ENCODE measurements at regions not wholly inside any gene's neighbourhood (a gene's known extent, or its start where the extent isn't known, plus 50 kb on each side); places are given as distances from the start of the nearest gene placed in this dataset.
"Not testable (repeated sequence)": the region's sequence is repeated elsewhere in the genome, so short reads cannot be mapped to it uniquely, and the experiment has no call there.

- DNase-seq (ENCODE audit: low read depth) = no peak
These were observed 104.6 kb downstream of the MED10 start for GRCh38 chr5:6273749-6274148.

GRCh38 chr5:6273090-6273735 lies 105.1 kb downstream of the MED10 start:
- no peak for DNase-seq (ENCODE audit: low read depth)

GRCh38 chr5:6269925-6270324 lies 108.4 kb downstream of the MED10 start:
- no peak for DNase-seq (ENCODE audit: low read depth)

DNA sequence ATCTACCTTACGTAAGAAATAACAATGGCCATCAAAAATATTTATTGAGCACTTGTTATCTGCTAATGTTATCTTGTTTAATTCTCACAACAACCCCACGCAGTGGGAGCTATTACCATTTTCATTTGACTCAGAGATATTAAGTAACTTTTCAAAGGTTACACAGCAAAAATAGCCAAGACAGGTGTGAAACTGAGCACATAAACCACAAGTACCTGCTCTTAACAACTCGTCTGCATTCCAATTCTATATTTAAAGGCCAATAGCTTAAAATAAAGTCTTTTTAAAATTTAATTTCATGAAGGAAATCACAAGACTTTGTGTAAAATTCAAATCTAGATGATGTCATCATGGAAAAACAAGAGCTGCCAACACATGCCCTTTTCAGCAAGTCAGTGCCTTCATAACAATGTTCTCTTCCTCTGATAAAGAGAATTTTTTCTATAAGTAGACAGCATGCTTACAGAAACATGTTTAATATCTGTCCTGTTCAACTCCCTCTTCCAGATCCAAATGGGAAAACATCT lies 111.6 kb downstream of the MED10 start:
- DNase-seq (ENCODE audit: low read depth) = no peak

GRCh38 chr5:6264394-6264793 lies 114.0 kb downstream of the MED10 start:
- DNase-seq (ENCODE audit: low read depth) = no peak

DNA sequence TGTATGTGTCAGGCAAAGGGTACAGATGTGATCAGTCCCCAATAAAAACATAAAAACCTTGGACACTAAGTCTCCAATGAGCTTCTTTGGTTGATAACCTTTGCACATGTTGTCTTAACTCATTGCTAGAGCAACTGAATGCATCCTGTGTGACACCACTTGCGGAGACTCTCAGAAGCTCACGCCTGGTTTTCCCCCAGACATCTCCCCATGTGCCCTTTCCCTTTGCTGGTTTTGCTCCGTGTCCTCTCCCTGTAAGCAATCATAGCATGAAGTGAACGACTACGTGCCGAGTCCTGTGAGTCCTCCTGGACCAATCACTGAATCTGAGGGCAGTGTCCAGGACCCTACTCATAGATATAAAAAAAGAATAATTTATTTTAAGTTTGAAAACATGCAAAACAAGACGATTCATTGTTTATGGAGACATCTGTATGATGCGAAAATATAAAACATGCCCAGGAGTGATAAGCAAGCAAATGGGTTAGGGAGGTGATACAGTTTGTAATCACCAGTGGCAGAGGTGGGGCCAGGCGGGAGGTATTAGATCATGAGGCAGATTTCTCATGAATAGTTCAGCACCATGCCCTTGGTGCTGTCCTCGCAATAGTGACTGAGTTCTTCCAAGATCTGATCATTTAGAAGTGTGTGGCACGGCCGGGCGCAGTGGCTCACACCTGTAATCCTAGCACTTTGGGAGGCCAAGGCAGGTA lies 115.5 kb downstream of the MED10 start:
- no peak for DNase-seq (ENCODE audit: low read depth)

GRCh38 chr5:6261668-6262067 lies 116.7 kb downstream of the MED10 start:
- DNase-seq (ENCODE audit: low read depth) = no peak

GRCh38 chr5:6261256-6261655 lies 117.1 kb downstream of the MED10 start:
- no peak for DNase-seq (ENCODE audit: low read depth)

- DNase-seq (ENCODE audit: low read depth) = no peak
These were observed 117.5 kb downstream of the MED10 start for GRCh38 chr5:6260846-6261245.

GRCh38 chr5:6256901-6257300 lies 121.4 kb downstream of the MED10 start:
- no peak for DNase-seq (ENCODE audit: low read depth)

GRCh38 chr5:6255956-6256355 lies 122.4 kb downstream of the MED10 start:
- no peak for DNase-seq (ENCODE audit: low read depth)

- no peak for DNase-seq (ENCODE audit: low read depth)
These were observed 124.5 kb downstream of the MED10 start for GRCh38 chr5:6253846-6254245.

DNA sequence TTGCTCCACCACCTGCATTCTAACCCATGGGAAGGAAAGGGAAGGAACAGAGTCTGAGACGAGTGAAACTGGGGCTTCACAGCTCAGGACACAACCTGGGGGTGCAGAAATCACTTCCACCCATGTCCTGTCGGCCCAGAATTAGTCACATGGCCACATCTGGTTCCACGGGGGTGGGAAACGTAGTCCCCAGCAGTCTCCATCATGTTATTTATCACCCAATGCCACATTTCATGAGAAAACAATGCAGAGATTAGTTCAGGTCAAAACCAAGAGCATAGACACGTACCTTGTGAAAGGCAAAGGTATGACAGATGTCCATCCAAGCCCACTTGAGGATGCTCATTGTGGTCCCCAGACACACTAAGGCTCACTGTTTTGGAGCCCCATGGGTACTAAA lies 125.1 kb downstream of the MED10 start:
- DNase-seq (ENCODE audit: low read depth) = no peak

- DNase-seq (ENCODE audit: low read depth) = no peak
These were observed 125.8 kb downstream of the MED10 start for GRCh38 chr5:6252581-6252980.

DNA sequence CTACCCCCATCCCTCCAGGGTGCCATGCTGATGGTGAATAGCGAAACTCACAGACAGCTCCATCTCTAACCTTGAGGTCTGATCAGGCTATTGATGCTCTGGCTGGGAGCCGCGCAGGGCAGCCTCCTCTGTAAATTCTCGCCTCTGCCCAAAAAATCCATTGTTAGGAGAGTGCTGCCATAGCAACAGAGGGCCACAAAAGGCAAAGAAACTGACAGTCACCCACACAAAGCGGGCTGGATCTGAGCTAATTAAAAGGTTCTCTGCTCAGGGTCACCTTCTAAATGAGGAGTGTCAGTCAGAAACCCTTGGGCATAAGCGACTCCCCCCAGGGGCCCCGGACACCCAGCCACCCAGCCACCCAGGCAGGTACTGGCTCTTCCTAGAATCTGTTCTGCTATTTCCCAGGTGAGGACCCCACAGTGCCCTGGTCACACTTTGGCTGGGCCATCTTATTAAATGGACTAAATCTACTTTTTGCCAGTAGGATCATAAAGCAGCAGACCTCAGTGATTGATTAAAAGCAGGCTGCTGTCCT lies 126.7 kb downstream of the MED10 start:
- no peak for DNase-seq (ENCODE audit: low read depth)

- DNase-seq (ENCODE audit: low read depth) = no peak
These were observed 128.2 kb downstream of the MED10 start for GRCh38 chr5:6250121-6250520.

DNA sequence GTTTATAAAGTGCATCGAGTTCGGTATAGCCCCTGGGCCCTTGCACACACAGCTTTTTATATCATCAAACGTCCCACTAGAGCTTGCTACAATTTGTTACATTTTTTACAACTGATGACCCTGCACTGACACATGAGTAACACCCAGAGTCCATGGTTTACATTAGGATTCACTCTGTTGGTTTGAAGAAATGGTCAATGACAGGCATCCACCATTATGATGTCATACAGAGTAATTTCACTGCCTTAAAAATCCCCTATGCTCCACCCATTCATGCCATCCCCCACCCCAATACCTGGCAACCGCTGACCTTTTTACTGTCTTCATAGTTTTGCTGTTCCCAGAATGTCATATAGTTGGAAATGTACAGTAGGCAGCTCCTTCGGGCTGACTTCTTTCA lies 130.2 kb downstream of the MED10 start:
- no peak for DNase-seq (ENCODE audit: low read depth)

DNA sequence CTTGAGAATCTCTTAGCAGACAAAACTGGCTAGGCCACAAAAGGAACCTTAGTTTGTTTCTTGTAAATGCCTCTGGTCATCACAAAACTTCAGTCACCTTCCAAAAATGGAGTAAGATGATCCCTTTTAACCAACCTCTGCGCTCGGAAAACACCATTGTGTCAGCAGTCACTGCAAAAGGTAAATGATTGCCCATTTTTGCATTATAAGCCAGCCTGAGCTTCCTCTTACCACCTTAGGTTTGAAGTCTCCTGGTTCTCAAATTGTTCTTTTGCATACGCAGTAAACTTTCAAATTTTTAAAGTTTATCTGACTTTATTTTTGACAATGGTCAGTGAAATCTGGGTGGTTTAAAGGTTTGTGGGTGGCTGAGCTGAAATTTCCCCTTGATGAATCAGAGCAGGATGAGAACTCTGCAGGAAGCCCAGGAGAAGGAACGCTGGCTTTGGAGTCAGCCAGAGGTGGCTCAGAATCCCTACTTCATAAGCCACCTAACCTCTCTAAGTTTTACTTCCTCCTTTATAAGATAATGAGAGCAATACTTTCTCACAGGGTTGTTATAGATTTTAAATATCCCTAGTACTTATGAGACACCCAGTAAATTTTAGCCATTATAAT lies 131.4 kb downstream of the MED10 start:
- DNase-seq (ENCODE audit: low read depth) = no peak

- no peak for DNase-seq (ENCODE audit: low read depth)
These were observed 134.0 kb downstream of the MED10 start for GRCh38 chr5:6244339-6244714.

DNA sequence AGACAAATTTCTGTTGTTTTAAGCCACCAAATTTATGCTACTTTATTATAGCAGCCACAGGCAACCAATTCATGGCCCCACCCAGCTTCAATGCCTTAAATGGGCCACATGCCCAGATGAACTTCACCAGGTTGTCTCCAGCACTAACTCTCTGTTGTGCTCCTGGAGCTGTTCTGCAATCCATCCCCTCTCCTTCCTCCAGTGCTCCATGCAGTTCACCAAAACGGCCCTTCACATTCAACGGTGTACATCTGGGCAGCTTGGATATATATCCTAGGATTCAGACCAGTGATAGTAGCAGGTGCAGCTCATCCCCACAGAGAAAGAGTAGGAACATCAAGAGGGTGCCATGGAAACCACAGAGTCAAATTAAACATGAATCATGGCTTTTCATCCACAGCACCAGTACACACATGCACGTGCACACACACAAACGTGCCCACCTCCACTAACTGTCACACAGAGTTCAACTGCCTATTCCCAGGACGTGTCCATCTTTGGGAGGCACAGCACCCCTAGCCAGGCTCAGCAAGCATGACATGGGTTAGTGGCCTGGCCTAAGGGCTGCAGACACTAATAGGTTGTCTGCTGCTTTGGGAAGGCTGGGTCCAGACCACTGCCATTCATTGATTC lies 134.5 kb downstream of the MED10 start:
- no peak for DNase-seq (ENCODE audit: low read depth)

DNA sequence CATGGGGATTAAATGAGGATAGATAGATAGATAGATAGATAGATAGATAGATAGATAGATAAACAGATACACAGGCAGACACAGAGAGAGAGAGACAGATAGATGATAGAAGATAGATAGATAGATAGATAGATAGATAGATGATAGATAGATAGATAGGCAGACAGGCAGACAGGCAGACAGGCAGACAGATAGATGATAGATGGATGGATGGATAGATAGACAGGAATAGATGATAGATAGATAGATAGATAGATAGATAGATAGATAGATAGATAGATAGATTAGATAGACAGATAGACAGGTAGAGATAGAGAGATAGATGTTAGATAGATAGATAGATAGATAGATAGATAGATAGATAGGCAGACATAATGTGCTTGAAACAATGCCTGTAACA lies 137.3 kb downstream of the MED10 start:
- DNase-seq (ENCODE audit: low read depth) = not testable (repeated sequence)

- DNase-seq (ENCODE audit: low read depth) = no peak
These were observed 141.4 kb downstream of the MED10 start for GRCh38 chr5:6236858-6237481.

All from fibroblast of gingiva (primary cell).